ENCODE measurements at regions not wholly inside any gene's neighbourhood (a gene's known extent, or its start where the extent isn't known, plus 50 kb on each side); places are given as distances from the start of the nearest gene placed in this dataset.
"Not testable (repeated sequence)": the region's sequence is repeated elsewhere in the genome, so short reads cannot be mapped to it uniquely, and the experiment has no call there.

- Mint-ChIP-seq H3K36me3 (ENCODE audit: low read depth) (no peaks in the 10 kb centered on the region), H3K27me3 (ENCODE audit: low read depth) (no peaks in the 10 kb centered on the region), H3K4me1 (ENCODE audit: low read depth) (no peaks in the 10 kb centered on the region), H3K9me3 (ENCODE audit: insufficient read depth) (no peaks in the 10 kb centered on the region), H3K27ac (no peak overlapping the region), H3K4me3 (no peak overlapping the region)
- CTCF ChIA-PET = no interaction called here
- POLR2A ChIA-PET = no interaction called here
- no peak for DNase-seq
- ATAC-seq = no peak
Measured at GRCh38 chr4:13706716-13707115, 79.2 kb upstream of the BOD1L1 start.

GRCh38 chr4:13710246-13710885, 82.8 kb upstream of the BOD1L1 start:
- no peaks in the 10 kb centered on the region for H3K4me1 Mint-ChIP-seq (ENCODE audit: low read depth)
- no peaks in the 10 kb centered on the region for H3K36me3 Mint-ChIP-seq (ENCODE audit: low read depth)
- H3K4me3 Mint-ChIP-seq = no peak overlapping the region
- no peak overlapping the region for H3K27ac Mint-ChIP-seq
- DNase-seq = no peak
- ATAC-seq = no peak
- H3K9me3 Mint-ChIP-seq (ENCODE audit: insufficient read depth) = no peaks in the 10 kb centered on the region
- ChIA-PET POLR2A (no interaction called here), CTCF (no interaction called here)
- no peaks in the 10 kb centered on the region for H3K27me3 Mint-ChIP-seq (ENCODE audit: low read depth)

- Mint-ChIP-seq H3K9me3 (ENCODE audit: insufficient read depth) (no peaks in the 10 kb centered on the region), H3K27me3 (ENCODE audit: low read depth) (no peaks in the 10 kb centered on the region), H3K4me1 (ENCODE audit: low read depth) (no peaks in the 10 kb centered on the region), H3K4me3 (no peak overlapping the region), H3K36me3 (ENCODE audit: low read depth) (no peaks in the 10 kb centered on the region), H3K27ac (no peak overlapping the region)
- ATAC-seq = no peak
- no peak for DNase-seq
- POLR2A ChIA-PET = no interaction called here
- CTCF ChIA-PET = no interaction called here
Measured at GRCh38 chr4:13711233-13711785, 83.8 kb upstream of the BOD1L1 start.

GRCh38 chr4:13721894-13722293, 94.4 kb upstream of the BOD1L1 start:
- ATAC-seq (no peak), DNase-seq (no peak)
- no peaks in the 10 kb centered on the region for H3K27me3 Mint-ChIP-seq (ENCODE audit: low read depth)
- POLR2A ChIA-PET = no interaction called here
- H3K36me3 Mint-ChIP-seq (ENCODE audit: low read depth) = no peaks in the 10 kb centered on the region
- no peaks in the 10 kb centered on the region for H3K4me1 Mint-ChIP-seq (ENCODE audit: low read depth)
- CTCF ChIA-PET = no interaction called here
- no peak overlapping the region for H3K27ac Mint-ChIP-seq
- no peaks in the 10 kb centered on the region for H3K9me3 Mint-ChIP-seq (ENCODE audit: insufficient read depth)
- no peak overlapping the region for H3K4me3 Mint-ChIP-seq

GRCh38 chr4:13722649-13723048, 95.1 kb upstream of the BOD1L1 start:
- no peak overlapping the region for H3K27ac Mint-ChIP-seq

GRCh38 chr4:13728761-13729160, 101.2 kb upstream of the BOD1L1 start:
- Mint-ChIP-seq H3K9me3 (ENCODE audit: insufficient read depth) (no peaks in the 10 kb centered on the region), H3K4me1 (ENCODE audit: low read depth) (no peaks in the 10 kb centered on the region), H3K27me3 (ENCODE audit: low read depth) (no peaks in the 10 kb centered on the region), H3K27ac (no peak overlapping the region), H3K36me3 (ENCODE audit: low read depth) (no peaks in the 10 kb centered on the region), H3K4me3 (no peak overlapping the region)
- DNase-seq (no peak), ATAC-seq (no peak)
- CTCF ChIA-PET = no interaction called here
- POLR2A ChIA-PET = no interaction called here

More at GRCh38 chr4:13722649-13723048, 95.1 kb upstream of the BOD1L1 start:
- H3K4me1 Mint-ChIP-seq (ENCODE audit: low read depth) = no peaks in the 10 kb centered on the region
- DNase-seq = no peak
- CTCF ChIA-PET = no interaction called here
- no peaks in the 10 kb centered on the region for H3K9me3 Mint-ChIP-seq (ENCODE audit: insufficient read depth)
- no peak overlapping the region for H3K4me3 Mint-ChIP-seq
- no peaks in the 10 kb centered on the region for H3K36me3 Mint-ChIP-seq (ENCODE audit: low read depth)
- ATAC-seq = no peak
- no peaks in the 10 kb centered on the region for H3K27me3 Mint-ChIP-seq (ENCODE audit: low read depth)
- POLR2A ChIA-PET = no interaction called here

GRCh38 chr4:13731019-13731418, 103.5 kb upstream of the BOD1L1 start:
- DNase-seq (no peak), ATAC-seq (no peak)
- CTCF ChIA-PET = no interaction called here
- Mint-ChIP-seq H3K9me3 (ENCODE audit: insufficient read depth) (no peaks in the 10 kb centered on the region), H3K27ac (no peak overlapping the region), H3K4me1 (ENCODE audit: low read depth) (no peaks in the 10 kb centered on the region), H3K27me3 (ENCODE audit: low read depth) (no peaks in the 10 kb centered on the region), H3K4me3 (no peak overlapping the region), H3K36me3 (ENCODE audit: low read depth) (no peaks in the 10 kb centered on the region)
- POLR2A ChIA-PET = no interaction called here

GRCh38 chr4:13733817-13734216, 106.3 kb upstream of the BOD1L1 start:
- Mint-ChIP-seq H3K27ac (no peak overlapping the region), H3K9me3 (ENCODE audit: insufficient read depth) (no peaks in the 10 kb centered on the region), H3K36me3 (ENCODE audit: low read depth) (no peaks in the 10 kb centered on the region), H3K4me3 (no peak overlapping the region), H3K27me3 (ENCODE audit: low read depth) (no peaks in the 10 kb centered on the region), H3K4me1 (ENCODE audit: low read depth) (no peaks in the 10 kb centered on the region)
- ChIA-PET POLR2A (no interaction called here), CTCF (no interaction called here)
- ATAC-seq = no peak
- DNase-seq = no peak

GRCh38 chr4:13750594-13750993, 123.1 kb upstream of the BOD1L1 start:
- ATAC-seq (no peak), DNase-seq (no peak)
- Mint-ChIP-seq H3K4me1 (ENCODE audit: low read depth) (no peaks in the 10 kb centered on the region), H3K4me3 (no peak overlapping the region), H3K9me3 (ENCODE audit: insufficient read depth) (no peaks in the 10 kb centered on the region), H3K36me3 (ENCODE audit: low read depth) (no peaks in the 10 kb centered on the region), H3K27me3 (ENCODE audit: low read depth) (no peaks in the 10 kb centered on the region), H3K27ac (no peak overlapping the region)
- POLR2A ChIA-PET = no interaction called here
- CTCF ChIA-PET = no interaction called here

- H3K27ac Mint-ChIP-seq; POLR2A ChIA-PET; CTCF ChIA-PET; H3K4me3 Mint-ChIP-seq; H3K27me3 Mint-ChIP-seq (ENCODE audit: low read depth); DNase-seq; H3K4me1 Mint-ChIP-seq (ENCODE audit: low read depth); ATAC-seq; H3K9me3 Mint-ChIP-seq (ENCODE audit: insufficient read depth); H3K36me3 Mint-ChIP-seq (ENCODE audit: low read depth): not testable (repeated sequence)
Measured at GRCh38 chr4:13761581-13761980, 134.1 kb upstream of the BOD1L1 start.

- ATAC-seq (no peak), DNase-seq (no peak)
- ChIA-PET POLR2A (no interaction called here), CTCF (no interaction called here)
- no peak overlapping the region for H3K27ac Mint-ChIP-seq
- H3K27me3 Mint-ChIP-seq (ENCODE audit: low read depth) = no peaks in the 10 kb centered on the region
- no peaks in the 10 kb centered on the region for H3K9me3 Mint-ChIP-seq (ENCODE audit: insufficient read depth)
- no peaks in the 10 kb centered on the region for H3K4me1 Mint-ChIP-seq (ENCODE audit: low read depth)
- no peaks in the 10 kb centered on the region for H3K36me3 Mint-ChIP-seq (ENCODE audit: low read depth)
- H3K4me3 Mint-ChIP-seq = no peak overlapping the region
Measured at GRCh38 chr4:13762130-13762529, 134.6 kb upstream of the BOD1L1 start.

- CTCF ChIA-PET = no interaction called here
- H3K4me1 Mint-ChIP-seq (ENCODE audit: low read depth) = no peaks in the 10 kb centered on the region
- H3K36me3 Mint-ChIP-seq (ENCODE audit: low read depth) = no peaks in the 10 kb centered on the region
- H3K9me3 Mint-ChIP-seq (ENCODE audit: insufficient read depth) = no peaks in the 10 kb centered on the region
- H3K27ac Mint-ChIP-seq = no peak overlapping the region
- ATAC-seq (no peak), DNase-seq (no peak)
- POLR2A ChIA-PET = no interaction called here
- no peaks in the 10 kb centered on the region for H3K27me3 Mint-ChIP-seq (ENCODE audit: low read depth)
- H3K4me3 Mint-ChIP-seq = no peak overlapping the region
Measured at GRCh38 chr4:13763707-13764106, 136.2 kb upstream of the BOD1L1 start.

- no peaks in the 10 kb centered on the region for H3K36me3 Mint-ChIP-seq (ENCODE audit: low read depth)
- H3K27ac Mint-ChIP-seq = no peak overlapping the region
- POLR2A ChIA-PET = no interaction called here
- CTCF ChIA-PET = no interaction called here
- no peaks in the 10 kb centered on the region for H3K27me3 Mint-ChIP-seq (ENCODE audit: low read depth)
- H3K9me3 Mint-ChIP-seq (ENCODE audit: insufficient read depth) = no peaks in the 10 kb centered on the region
- H3K4me1 Mint-ChIP-seq (ENCODE audit: low read depth) = no peaks in the 10 kb centered on the region
- H3K4me3 Mint-ChIP-seq = no peak overlapping the region
- DNase-seq (no peak), ATAC-seq (no peak)
Measured at GRCh38 chr4:13765539-13765938, 138.0 kb upstream of the BOD1L1 start.
